ENCODE measurements at regions not wholly inside any gene's neighbourhood (a gene's known extent, or its start where the extent isn't known, plus 50 kb on each side); places are given as distances from the start of the nearest gene placed in this dataset.

GRCh38 chr20:56788671-56789610, 159.8 kb downstream of the TFAP2C start:
- Histone ChIP-seq H2BK12ac (ENCODE audit: insufficient read length, low read depth, low read length) (no peak overlapping the region), H3K79me2 (ENCODE audit: insufficient read depth, low read length) (no peaks in the 10 kb centered on the region), H3K4me1 (ENCODE audit: insufficient read depth, low read length) (no peaks in the 10 kb centered on the region), H4K91ac (ENCODE audit: insufficient read length, low read depth, low read length) (no peak overlapping the region), H2BK20ac (ENCODE audit: low read depth, low read length, poor library complexity, severe bottlenecking) (no peak overlapping the region), H2BK120ac (ENCODE audit: low read depth, low read length, poor library complexity, severe bottlenecking) (no peak overlapping the region), H3K4ac (ENCODE audit: low read depth, low read length) (no peak overlapping the region), H3K9me3 (ENCODE audit: control insufficient read depth, low read depth, low read length) (no peaks in the 10 kb centered on the region), H3T11ph (ENCODE audit: low read length) (no peak overlapping the region), H4K5ac (ENCODE audit: insufficient read length, low read depth, low read length) (no peak overlapping the region), H3K27me3 (ENCODE audit: insufficient read depth, low read length) (no peaks in the 10 kb centered on the region), H4K8ac (replicated peaks; ENCODE audit: insufficient read length, low read depth, low read length) (no peak overlapping the region), H3K18ac (ENCODE audit: insufficient read length, low read depth, low read length) (no peak overlapping the region), H3K79me1 (ENCODE audit: insufficient read depth, low read depth, low read length, poor library complexity, severe bottlenecking) (no peaks in the 10 kb centered on the region), H2AFZ (ENCODE audit: low read length) (no peak overlapping the region), H2BK15ac (ENCODE audit: low read depth, low read length) (no peak overlapping the region), H2BK5ac (ENCODE audit: insufficient read length, low read length) (no peak overlapping the region), H2AK5ac (ENCODE audit: insufficient read length, low read length) (no peak overlapping the region), H3K23me2 (ENCODE audit: insufficient read length, low read depth, low read length, poor library complexity, severe bottlenecking) (no peaks in the 10 kb centered on the region), H4K20me1 (ENCODE audit: control insufficient read depth, insufficient read depth, insufficient read length) (no peaks in the 10 kb centered on the region), H3K9ac (ENCODE audit: extremely low read depth, insufficient read length, low read length) (no peak overlapping the region), H3K27ac (ENCODE audit: insufficient read length, low read depth, low read length) (no peak overlapping the region), H3K14ac (ENCODE audit: insufficient read depth, low read length) (no peak overlapping the region), H3K56ac (ENCODE audit: insufficient read length, low read depth, low read length) (no peak overlapping the region), H3K4me2 (ENCODE audit: insufficient read depth, insufficient read length, low read length) (no peak overlapping the region), H3K23ac (ENCODE audit: insufficient read length, low read depth, low read length) (no peak overlapping the region)
- H3K36me3 Mint-ChIP-seq (ENCODE audit: insufficient read depth in 1 of 3, low read depth in 3 of 3): no peaks in the 10 kb centered on the region; a peak in 1 of 7 replicates
- H3K27me3 Mint-ChIP-seq (ENCODE audit: low read depth): no peaks in the 10 kb centered on the region
- no peaks in the 10 kb centered on the region for H3K9me3 Mint-ChIP-seq
- peak overlapping the region in 2 of 3 experiments; percentile 15 to 32; a peak in 3 of 7 replicates for H3K27ac Mint-ChIP-seq
- no peak for DNase-seq
- no peak overlapping the region for H3K4me3 Mint-ChIP-seq
- no peak for TF ChIP-seq CTCF (conservative IDR thresholded peaks at IDR 0.05)
- WGBS (ENCODE audit: extremely low coverage, insufficient read length, low lambda C conversion rate): no CpG with 5 or more reads among the region's 6 CpGs
- H3K4me1 Mint-ChIP-seq: peaks cover 9 to 20% of the 10 kb centered on the region in 2 experiments
